Endothelial cell of umbilical vein (primary cell): ENCODE measurements at regions not wholly inside any gene's neighbourhood (a gene's known extent, or its start where the extent isn't known, plus 50 kb on each side); places are given as distances from the start of the nearest gene placed in this dataset.

Experiments
- BruUV-seq: library from RNA; stranded (reverse); fragments of 400-500 nt; replicated peaks from 2 replicates; lab custom pipeline; 2021; lab: Mats Ljungman, UMichigan
- CTCF ChIA-PET: fragments of 300-600, 350-600 bp; sonication (Branson Sonifier 250); formaldehyde crosslinking; loops from one replicate; lab custom pipeline; 2021; ENCODE audit warnings: antibody characterized with exemption, inconsistent platforms; lab: Charles Lee
- POLR2A ChIA-PET: fragments of 300-600, 350-600 bp; sonication (Branson Sonifier 250); formaldehyde crosslinking; loops from one replicate; lab custom pipeline; 2021; ENCODE audit warnings: antibody characterized with exemption, inconsistent platforms; lab: Charles Lee
- DNase-seq: peaks from one replicate; pipeline ENCODE4 v3.0.0-alpha.2; 2011; ENCODE audit warnings: low read depth, low spot score
- FAIRE-seq: peaks from 2 replicates; lab custom pipeline; 2011; peaks lifted over from hg19 to GRCh38; lab: Jason Lieb, UNC
- H2AFZ ChIP-seq: 2 replicates; pipeline ENCODE4 v1.6.0; 2012; ENCODE audit warnings: low read depth, low read length, control low read depth, inconsistent platforms
- H3K27ac ChIP-seq: 2 replicates; pipeline ENCODE4 v1.5.1; 2011; ENCODE audit warnings: low read depth, mild to moderate bottlenecking, control low read depth, low read length, moderate library complexity; ENCODE audit not compliant: insufficient read depth
- H3K27me3 ChIP-seq, 2 experiments: 2 replicates each; pipeline versions ENCODE4 v1.6.0 to v1.6.1; 2011; ENCODE audit warnings: low read length in 2 of 2, mixed read lengths in 1 of 2; ENCODE audit not compliant: control insufficient read depth in 2 of 2, insufficient read depth in 2 of 2
- H3K36me3 ChIP-seq, 2 experiments: 2 replicates in 1 of 2; 3 replicates in 1 of 2; pipeline ENCODE4 v1.5.1; 2011; ENCODE audit warnings: low read length in 2 of 2, mild to moderate bottlenecking in 1 of 2, moderate library complexity in 1 of 2; ENCODE audit not compliant: control insufficient read depth in 2 of 2, insufficient read depth in 2 of 2; ENCODE audit errors: extremely low read depth in 1 of 2
- H3K4me1 ChIP-seq: 3 replicates; pipeline ENCODE4 v1.5.1; 2011; ENCODE audit warnings: mild to moderate bottlenecking, low read length; ENCODE audit not compliant: control insufficient read depth, insufficient read depth; ENCODE audit errors: extremely low read depth
- H3K4me2 ChIP-seq: 2 replicates; pipeline ENCODE4 v1.6.1; 2011; ENCODE audit warnings: low read length, control low read depth, mixed read lengths; ENCODE audit not compliant: insufficient read depth
- H3K4me3 ChIP-seq, 3 experiments: fragments of 200-600 bp in 1 of 3; sonication (generic), shearing (Covaris generic) in 1 of 3; replicated peaks in 1 of 3; 2 replicates each; pipeline ENCODE4 v1.5.1; 2011 to 2016; ENCODE audit warnings: control low read depth in 3 of 3, low read length in 3 of 3, mild to moderate bottlenecking in 2 of 3, inconsistent platforms in 1 of 3, low read depth in 1 of 3, moderate library complexity in 1 of 3; ENCODE audit not compliant: insufficient read depth in 1 of 3
- H3K79me2 ChIP-seq: 2 replicates; pipeline ENCODE4 v1.6.0; 2012; ENCODE audit warnings: low read length, inconsistent platforms; ENCODE audit not compliant: control insufficient read depth, insufficient read depth
- H3K9ac ChIP-seq: replicated peaks from 2 replicates; pipeline ENCODE3; 2011; ENCODE audit warnings: low read length, control low read depth; ENCODE audit not compliant: insufficient read depth; ENCODE audit errors: extremely low read depth
- H3K9me1 ChIP-seq: replicated peaks from 3 replicates; pipeline ENCODE4 v1.6.0; 2011; ENCODE audit warnings: mild to moderate bottlenecking, low read length; ENCODE audit not compliant: control insufficient read depth, insufficient read depth; ENCODE audit errors: extremely low read depth
- H3K9me3 ChIP-seq: replicated peaks from 2 replicates; pipeline ENCODE4 v1.5.1; 2012; ENCODE audit warnings: low read length, inconsistent platforms; ENCODE audit not compliant: control insufficient read depth, insufficient read depth
- H4K20me1 ChIP-seq: replicated peaks from 2 replicates; pipeline ENCODE3; 2011; ENCODE audit warnings: mild to moderate bottlenecking, low read length; ENCODE audit not compliant: control insufficient read depth, insufficient read depth; ENCODE audit errors: extremely low read depth
- CTCF ChIP-seq, 2 donors: IDR thresholded peaks; 1 replicate in 1 of 2; 2 replicates in 1 of 2; pipeline ENCODE4 v1.5.1; 2011; ENCODE audit warnings: low read length in 2 of 2, mild to moderate bottlenecking in 2 of 2, moderate library complexity in 2 of 2, control low read depth in 1 of 2, inconsistent platforms in 1 of 2, low read depth in 1 of 2; ENCODE audit not compliant: insufficient read depth in 1 of 2; ENCODE audit errors: extremely low read depth in 1 of 2
- EZH2 ChIP-seq: IDR thresholded peaks from 2 replicates; pipeline ENCODE4 v1.6.1; 2012; ENCODE audit warnings: borderline replicate concordance, low read depth, mild to moderate bottlenecking, moderate library complexity, low read length, inconsistent platforms; ENCODE audit not compliant: severe bottlenecking
- FOS ChIP-seq: IDR thresholded peaks from 2 replicates; pipeline ENCODE4 v1.6.1; 2011; ENCODE audit warnings: mild to moderate bottlenecking, low read length, moderate library complexity, borderline replicate concordance; ENCODE audit not compliant: insufficient read depth
- GATA2 ChIP-seq: IDR thresholded peaks from 2 replicates; pipeline ENCODE4 v1.7.0; 2011; ENCODE audit warnings: low read depth, mild to moderate bottlenecking, moderate library complexity, mixed read lengths, low read length; ENCODE audit not compliant: insufficient read length, insufficient read depth
- JUN ChIP-seq: IDR thresholded peaks from 2 replicates; pipeline ENCODE4 v1.6.1; 2011; ENCODE audit warnings: borderline replicate concordance, low read depth; ENCODE audit not compliant: insufficient read length, insufficient read depth
- MAX ChIP-seq: IDR thresholded peaks from 2 replicates; pipeline ENCODE4 v1.6.1; 2011; ENCODE audit not compliant: insufficient read depth, insufficient read length
- MYC ChIP-seq: IDR thresholded peaks from one replicate; pipeline ENCODE4 v1.6.1; 2011; ENCODE audit warnings: mild to moderate bottlenecking, low read depth, low read length
- POLR2A ChIP-seq: IDR thresholded peaks from 2 replicates; pipeline ENCODE4 v1.6.1; 2012; ENCODE audit warnings: low read depth, mild to moderate bottlenecking, control low read depth, low read length
- POLR2AphosphoS5 ChIP-seq: IDR thresholded peaks from 2 replicates; pipeline ENCODE4 v1.6.1; 2012; ENCODE audit warnings: low read depth, mild to moderate bottlenecking, control low read depth, low read length, moderate library complexity; ENCODE audit not compliant: insufficient read depth
- dilution Hi-C: fragments of 300-500 bp; cut with MboI; formaldehyde crosslinking; loops from one replicate; pipeline ENCODE4 v1.15.0; 2019; ENCODE audit warnings: low sequenced_read_pairs; ENCODE audit not compliant: extremely low pct_ligation_motif_present
- intact Hi-C: fragments of 100-400 bp; cut with micrococcal nuclease; formaldehyde crosslinking; loops from one replicate; pipeline ENCODE4 v1.10.0; 2022

GRCh38 chrX:38859602-38860001 lies 58.3 kb downstream of the MID1IP1 start:
- Histone ChIP-seq H3K9me3 (no peaks in the 10 kb centered on the region), H3K4me2 (no peak overlapping the region), H3K4me1 (no peaks in the 10 kb centered on the region), H3K36me3 (no peaks in the 10 kb centered on the region), H3K9ac (no peak overlapping the region), H3K9me1 (no peaks in the 10 kb centered on the region), H4K20me1 (no peaks in the 10 kb centered on the region), H3K27me3 (no peaks in the 10 kb centered on the region), H3K27ac (no peak overlapping the region), H3K79me2 (no peaks in the 10 kb centered on the region), H2AFZ (no peak overlapping the region), H3K4me3 (no peak overlapping the region)
- no peak for TF ChIP-seq GATA2
- no peak for TF ChIP-seq MAX
- ChIA-PET POLR2A (no interaction called here), CTCF (no interaction called here)
- DNase-seq (no peak), FAIRE-seq (no peak)
- dilution Hi-C loops (no loop called here), intact Hi-C loops (no loop called here)
- no TSS peak for BruUV-seq

GRCh38 chrX:38860106-38861013 lies 59.1 kb downstream of the MID1IP1 start:
- Histone ChIP-seq H3K4me3 (no peak overlapping the region), H3K27ac (no peak overlapping the region), H3K9me1 (no peaks in the 10 kb centered on the region), H4K20me1 (no peaks in the 10 kb centered on the region), H3K9me3 (no peaks in the 10 kb centered on the region), H3K4me1 (no peaks in the 10 kb centered on the region), H3K4me2 (no peak overlapping the region), H3K79me2 (no peaks in the 10 kb centered on the region), H2AFZ (no peak overlapping the region), H3K36me3 (no peaks in the 10 kb centered on the region), H3K27me3 (no peaks in the 10 kb centered on the region), H3K9ac (no peak overlapping the region)
- TF ChIP-seq JUN (no peak), GATA2 (no peak), POLR2AphosphoS5 (no peak), MAX (no peak), POLR2A (no peak), EZH2 (no peak), CTCF (IDR thresholded peaks at IDR 0.05; ENCODE audit: extremely low read depth in 1 of 2, insufficient read depth in 1 of 2, low read depth in 1 of 2, low read length in 2 of 2) (no peak), FOS (no peak), MYC (no peak)
- no peak for DNase-seq
- dilution Hi-C loops (no loop called here), intact Hi-C loops (no loop called here)
- BruUV-seq, result no TSS peak
- POLR2A ChIA-PET, result no interaction called here
- CTCF ChIA-PET, result no interaction called here
- FAIRE-seq, result no peak
